OCI-LY1 (cell line): ENCODE measurements at regions not wholly inside any gene's neighbourhood (a gene's known extent, or its start where the extent isn't known, plus 50 kb on each side); places are given as distances from the start of the nearest gene placed in this dataset.

ENCODE experiments used
- H2AFZ ChIP-seq: fragments of 200-600 bp; sonication (generic), shearing (Covaris generic); 2 replicates; pipeline ENCODE4 v1.6.0; 2014; ENCODE audit warnings: antibody characterized with exemption, mild to moderate bottlenecking, low read length
- H3F3A ChIP-seq: fragments of 200-600 bp; sonication (generic), shearing (Covaris generic); 2 replicates; pipeline ENCODE4 v1.6.0; 2014; ENCODE audit warnings: mild to moderate bottlenecking, antibody characterized with exemption, low read length, moderate library complexity; ENCODE audit not compliant: insufficient read depth
- H3K27ac ChIP-seq: fragments of 200-600 bp; sonication (generic); 2 replicates; pipeline ENCODE4 v1.5.1; 2014; ENCODE audit warnings: low read length, mixed run types, mild to moderate bottlenecking, low read depth; ENCODE audit not compliant: poor library complexity, severe bottlenecking
- H3K27me3 ChIP-seq: fragments of 200-600 bp; sonication (generic); 2 replicates; pipeline ENCODE4 v1.6.0; 2014; ENCODE audit warnings: antibody characterized with exemption, mild to moderate bottlenecking, low read length, moderate library complexity; ENCODE audit not compliant: insufficient read depth
- H3K36me3 ChIP-seq: fragments of 200-600 bp; sonication (generic); 2 replicates; pipeline ENCODE4 v1.6.1; 2014; ENCODE audit warnings: mild to moderate bottlenecking, antibody characterized with exemption, low read length, moderate library complexity, mixed read lengths; ENCODE audit not compliant: insufficient read depth
- H3K4me1 ChIP-seq: fragments of 200-600 bp; sonication (generic); 2 replicates; pipeline ENCODE4 v1.5.1; 2014; ENCODE audit warnings: mild to moderate bottlenecking, low read length, moderate library complexity; ENCODE audit not compliant: insufficient read depth, severe bottlenecking
- H3K4me2 ChIP-seq: fragments of 200-600 bp; sonication (generic), shearing (Covaris generic); 2 replicates; pipeline ENCODE4 v1.6.1; 2014; ENCODE audit warnings: low read length
- H3K4me3 ChIP-seq: fragments of 200-600 bp; sonication (generic); 2 replicates; pipeline ENCODE4 v1.5.1; 2014; ENCODE audit warnings: low read length, low read depth, mild to moderate bottlenecking, mixed read lengths; ENCODE audit not compliant: poor library complexity, severe bottlenecking
- H3K79me2 ChIP-seq: fragments of 200-600 bp; shearing (Covaris generic); 2 replicates; pipeline ENCODE4 v1.6.1; 2016; ENCODE audit warnings: mixed run types, low read length, mixed read lengths; ENCODE audit not compliant: insufficient read depth
- H3K9ac ChIP-seq: fragments of 200-600 bp; sonication (generic), shearing (Covaris generic); 2 replicates; pipeline ENCODE4 v1.6.1; 2014; ENCODE audit warnings: mild to moderate bottlenecking, low read length, mixed read lengths
- H3K9me2 ChIP-seq: fragments of 200-600 bp; sonication (generic), shearing (Covaris generic); 2 replicates; pipeline ENCODE4 v1.6.1; 2014; ENCODE audit warnings: low read depth, mild to moderate bottlenecking, low read length, mixed read lengths
- H3K9me3 ChIP-seq: fragments of 200-600 bp; shearing (Covaris generic); 2 replicates; pipeline ENCODE4 v1.6.1; 2014; ENCODE audit warnings: low read length, mixed read lengths
- H4K20me1 ChIP-seq: fragments of 200-600 bp; sonication (generic), shearing (Covaris generic); 2 replicates; pipeline ENCODE4 v1.6.0; 2016; ENCODE audit warnings: mild to moderate bottlenecking, low read length; ENCODE audit not compliant: insufficient read depth
- CTCF ChIP-seq: fragments of 200-600 bp; sonication (generic), shearing (Covaris generic); IDR thresholded peaks from 2 replicates; pipeline ENCODE4 v1.5.1; 2017; ENCODE audit warnings: mild to moderate bottlenecking, antibody characterized with exemption, low read length, moderate library complexity, mixed read lengths
- EZH2 ChIP-seq: fragments of 200-600 bp; sonication (generic), shearing (Covaris generic); IDR thresholded peaks from 2 replicates; pipeline ENCODE4 v1.8.0; 2017; ENCODE audit warnings: borderline replicate concordance, mixed run types, mild to moderate bottlenecking, antibody characterized with exemption, low read length, moderate library complexity, mixed read lengths

GRCh38 chr3:23713641-23714040, 92.1 kb upstream of the UBE2E1 start:
- H3K4me3 ChIP-seq, result no peak overlapping the region
- TF ChIP-seq CTCF (no peak), EZH2 (no peak)
- H3K9ac ChIP-seq, result no peak overlapping the region
- H3K9me3 ChIP-seq, result no peaks in the 10 kb centered on the region
- no peak overlapping the region for H3K27ac ChIP-seq
- no peaks in the 10 kb centered on the region for H3K79me2 ChIP-seq
- no peaks in the 10 kb centered on the region for H3K36me3 ChIP-seq
- H3F3A ChIP-seq, result no peaks in the 10 kb centered on the region
- H3K4me1 ChIP-seq, result no peaks in the 10 kb centered on the region
- no peak overlapping the region for H3K4me2 ChIP-seq
- H2AFZ ChIP-seq, result no peak overlapping the region
- no peaks in the 10 kb centered on the region for H4K20me1 ChIP-seq
- no peaks in the 10 kb centered on the region for H3K9me2 ChIP-seq
- no peaks in the 10 kb centered on the region for H3K27me3 ChIP-seq

- H3K9ac ChIP-seq, result no peak overlapping the region
- no peaks in the 10 kb centered on the region for H3K4me1 ChIP-seq
- H3K4me2 ChIP-seq, result no peak overlapping the region
- H3K27ac ChIP-seq, result no peak overlapping the region
- H4K20me1 ChIP-seq, result no peaks in the 10 kb centered on the region
- no peak overlapping the region for H2AFZ ChIP-seq
- no peaks in the 10 kb centered on the region for H3K36me3 ChIP-seq
- TF ChIP-seq CTCF (no peak), EZH2 (no peak)
- H3K27me3 ChIP-seq, result no peaks in the 10 kb centered on the region
- no peaks in the 10 kb centered on the region for H3K9me2 ChIP-seq
- H3K79me2 ChIP-seq, result no peaks in the 10 kb centered on the region
- no peaks in the 10 kb centered on the region for H3K9me3 ChIP-seq
- no peaks in the 10 kb centered on the region for H3F3A ChIP-seq
- no peak overlapping the region for H3K4me3 ChIP-seq
These were observed 85.7 kb upstream of the UBE2E1 start for GRCh38 chr3:23720059-23720458.

GRCh38 chr3:23720885-23721284, 84.9 kb upstream of the UBE2E1 start:
- no peak overlapping the region for H2AFZ ChIP-seq
- H3K9me3 ChIP-seq, result no peaks in the 10 kb centered on the region
- H3K4me1 ChIP-seq, result no peaks in the 10 kb centered on the region
- H3K9me2 ChIP-seq, result no peaks in the 10 kb centered on the region
- H3F3A ChIP-seq, result no peaks in the 10 kb centered on the region
- H3K4me3 ChIP-seq, result no peak overlapping the region
- no peaks in the 10 kb centered on the region for H4K20me1 ChIP-seq
- H3K27me3 ChIP-seq, result no peaks in the 10 kb centered on the region
- H3K36me3 ChIP-seq, result no peaks in the 10 kb centered on the region
- H3K9ac ChIP-seq, result no peak overlapping the region
- no peak overlapping the region for H3K4me2 ChIP-seq
- no peaks in the 10 kb centered on the region for H3K79me2 ChIP-seq
- no peak overlapping the region for H3K27ac ChIP-seq
- no peak for TF ChIP-seq CTCF
- TF ChIP-seq EZH2, result no peak
